GM23338 (cell line): ENCODE measurements at regions not wholly inside any gene's neighbourhood (a gene's known extent, or its start where the extent isn't known, plus 50 kb on each side); places are given as distances from the start of the nearest gene placed in this dataset.

Experiments
- CREB1 ChIP-seq: fragments of 250-450 bp; sonication (Bioruptor Pico); IDR thresholded peaks from 2 replicates; pipeline ENCODE4 v1.5.0; 2020; ENCODE audit warnings: low read depth, mild to moderate bottlenecking, moderate library complexity
- EZH2 ChIP-seq: fragments of 200-600 bp; sonication (generic); IDR thresholded peaks from one replicate; pipeline ENCODE4 v1.8.0; 2017; ENCODE audit warnings: antibody characterized with exemption, mild to moderate bottlenecking, low read depth; ENCODE audit not compliant: unreplicated experiment
- EZH2phosphoT487 ChIP-seq: fragments of 200-600 bp; sonication (generic); IDR thresholded peaks from one replicate; pipeline ENCODE4 v1.8.1; 2018; ENCODE audit warnings: antibody characterized with exemption; ENCODE audit not compliant: unreplicated experiment
- JUNB ChIP-seq: IDR thresholded peaks from one replicate; pipeline ENCODE4 v1.6.1; 2016; ENCODE audit warnings: antibody characterized with exemption; ENCODE audit not compliant: unreplicated experiment
- NANOG ChIP-seq: IDR thresholded peaks from 2 replicates; pipeline ENCODE4 v1.6.1; 2016; ENCODE audit warnings: antibody characterized with exemption, borderline replicate concordance
- POLR2AphosphoS5 ChIP-seq: IDR thresholded peaks from 2 replicates; pipeline ENCODE4 v1.6.1; 2016; ENCODE audit warnings: antibody characterized with exemption, low read depth
- STAT1 ChIP-seq: IDR thresholded peaks from one replicate; pipeline ENCODE4 v1.6.1; 2016; ENCODE audit warnings: antibody characterized with exemption; ENCODE audit not compliant: unreplicated experiment
- TF ChIP-seq, protein P1 (sequence below), 2 experiments: fragments of 200-600 bp in 1 of 2; sonication (generic) in 1 of 2; conservative IDR thresholded peaks; 2 replicates each; pipeline versions ENCODE4 v1.5.1 to v1.6.1; 2016 to 2017; ENCODE audit warnings: antibody characterized with exemption in 2 of 2, low read depth in 2 of 2, mild to moderate bottlenecking in 2 of 2, moderate library complexity in 1 of 2
- TF ChIP-seq, protein P2 (sequence below): IDR thresholded peaks from 2 replicates; pipeline ENCODE4 v1.6.1; 2016; ENCODE audit warnings: antibody characterized with exemption
- TF ChIP-seq, protein P3 (sequence below): IDR thresholded peaks from one replicate; pipeline ENCODE4 v1.6.1; 2018; ENCODE audit warnings: antibody characterized with exemption; ENCODE audit not compliant: unreplicated experiment

DNA sequence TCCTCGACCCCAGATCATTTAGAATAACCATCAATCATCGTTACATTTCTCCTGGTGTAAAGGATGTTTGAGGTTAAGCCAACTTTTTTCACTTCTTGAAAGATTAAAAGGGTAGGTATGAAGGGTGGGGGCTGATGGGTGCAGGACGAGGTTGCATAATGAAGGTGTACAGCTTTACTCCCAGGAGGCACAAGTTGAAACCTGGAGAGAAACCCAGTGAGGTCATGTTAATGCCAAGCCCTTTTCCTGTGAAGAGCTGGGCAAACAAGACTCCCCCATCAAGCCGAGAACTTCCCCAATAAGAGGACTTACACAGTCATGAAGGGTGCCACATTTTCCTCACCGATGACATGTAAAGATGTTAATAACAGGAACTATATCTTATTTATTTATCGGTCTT is 84.3 kb downstream of the FZD10 start:
- TF ChIP-seq, protein P1, sequence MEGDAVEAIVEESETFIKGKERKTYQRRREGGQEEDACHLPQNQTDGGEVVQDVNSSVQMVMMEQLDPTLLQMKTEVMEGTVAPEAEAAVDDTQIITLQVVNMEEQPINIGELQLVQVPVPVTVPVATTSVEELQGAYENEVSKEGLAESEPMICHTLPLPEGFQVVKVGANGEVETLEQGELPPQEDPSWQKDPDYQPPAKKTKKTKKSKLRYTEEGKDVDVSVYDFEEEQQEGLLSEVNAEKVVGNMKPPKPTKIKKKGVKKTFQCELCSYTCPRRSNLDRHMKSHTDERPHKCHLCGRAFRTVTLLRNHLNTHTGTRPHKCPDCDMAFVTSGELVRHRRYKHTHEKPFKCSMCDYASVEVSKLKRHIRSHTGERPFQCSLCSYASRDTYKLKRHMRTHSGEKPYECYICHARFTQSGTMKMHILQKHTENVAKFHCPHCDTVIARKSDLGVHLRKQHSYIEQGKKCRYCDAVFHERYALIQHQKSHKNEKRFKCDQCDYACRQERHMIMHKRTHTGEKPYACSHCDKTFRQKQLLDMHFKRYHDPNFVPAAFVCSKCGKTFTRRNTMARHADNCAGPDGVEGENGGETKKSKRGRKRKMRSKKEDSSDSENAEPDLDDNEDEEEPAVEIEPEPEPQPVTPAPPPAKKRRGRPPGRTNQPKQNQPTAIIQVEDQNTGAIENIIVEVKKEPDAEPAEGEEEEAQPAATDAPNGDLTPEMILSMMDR (conservative IDR thresholded peaks at IDR 0.05; ENCODE audit: low read depth in 2 of 2) = no peak
- TF ChIP-seq POLR2AphosphoS5 (no peak), EZH2 (no peak), EZH2phosphoT487 (no peak), CREB1 (no peak), NANOG (no peak), STAT1 (no peak), JUNB (no peak)
- TF ChIP-seq, protein P2, sequence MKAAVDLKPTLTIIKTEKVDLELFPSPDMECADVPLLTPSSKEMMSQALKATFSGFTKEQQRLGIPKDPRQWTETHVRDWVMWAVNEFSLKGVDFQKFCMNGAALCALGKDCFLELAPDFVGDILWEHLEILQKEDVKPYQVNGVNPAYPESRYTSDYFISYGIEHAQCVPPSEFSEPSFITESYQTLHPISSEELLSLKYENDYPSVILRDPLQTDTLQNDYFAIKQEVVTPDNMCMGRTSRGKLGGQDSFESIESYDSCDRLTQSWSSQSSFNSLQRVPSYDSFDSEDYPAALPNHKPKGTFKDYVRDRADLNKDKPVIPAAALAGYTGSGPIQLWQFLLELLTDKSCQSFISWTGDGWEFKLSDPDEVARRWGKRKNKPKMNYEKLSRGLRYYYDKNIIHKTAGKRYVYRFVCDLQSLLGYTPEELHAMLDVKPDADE = no peak
- TF ChIP-seq, protein P3, sequence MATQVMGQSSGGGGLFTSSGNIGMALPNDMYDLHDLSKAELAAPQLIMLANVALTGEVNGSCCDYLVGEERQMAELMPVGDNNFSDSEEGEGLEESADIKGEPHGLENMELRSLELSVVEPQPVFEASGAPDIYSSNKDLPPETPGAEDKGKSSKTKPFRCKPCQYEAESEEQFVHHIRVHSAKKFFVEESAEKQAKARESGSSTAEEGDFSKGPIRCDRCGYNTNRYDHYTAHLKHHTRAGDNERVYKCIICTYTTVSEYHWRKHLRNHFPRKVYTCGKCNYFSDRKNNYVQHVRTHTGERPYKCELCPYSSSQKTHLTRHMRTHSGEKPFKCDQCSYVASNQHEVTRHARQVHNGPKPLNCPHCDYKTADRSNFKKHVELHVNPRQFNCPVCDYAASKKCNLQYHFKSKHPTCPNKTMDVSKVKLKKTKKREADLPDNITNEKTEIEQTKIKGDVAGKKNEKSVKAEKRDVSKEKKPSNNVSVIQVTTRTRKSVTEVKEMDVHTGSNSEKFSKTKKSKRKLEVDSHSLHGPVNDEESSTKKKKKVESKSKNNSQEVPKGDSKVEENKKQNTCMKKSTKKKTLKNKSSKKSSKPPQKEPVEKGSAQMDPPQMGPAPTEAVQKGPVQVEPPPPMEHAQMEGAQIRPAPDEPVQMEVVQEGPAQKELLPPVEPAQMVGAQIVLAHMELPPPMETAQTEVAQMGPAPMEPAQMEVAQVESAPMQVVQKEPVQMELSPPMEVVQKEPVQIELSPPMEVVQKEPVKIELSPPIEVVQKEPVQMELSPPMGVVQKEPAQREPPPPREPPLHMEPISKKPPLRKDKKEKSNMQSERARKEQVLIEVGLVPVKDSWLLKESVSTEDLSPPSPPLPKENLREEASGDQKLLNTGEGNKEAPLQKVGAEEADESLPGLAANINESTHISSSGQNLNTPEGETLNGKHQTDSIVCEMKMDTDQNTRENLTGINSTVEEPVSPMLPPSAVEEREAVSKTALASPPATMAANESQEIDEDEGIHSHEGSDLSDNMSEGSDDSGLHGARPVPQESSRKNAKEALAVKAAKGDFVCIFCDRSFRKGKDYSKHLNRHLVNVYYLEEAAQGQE = no peak
